Prostate gland (tissue), 2 donors: ENCODE measurements at regions not wholly inside any gene's neighbourhood (a gene's known extent, or its start where the extent isn't known, plus 50 kb on each side); places are given as distances from the start of the nearest gene placed in this dataset.

Experiments
- DNase-seq: peaks from one replicate; pipeline ENCODE4 v3.0.0-alpha.2; 2019; ENCODE audit warnings: low spot score
- H3K27ac ChIP-seq, 2 donors: fragments of 200-600 bp; sonication (generic); 2 replicates each; pipeline ENCODE4 v1.5.1; 2017 to 2019
- H3K27me3 ChIP-seq: fragments of 200-600 bp; sonication (generic); replicated peaks from 2 replicates; pipeline ENCODE4 v1.5.1; 2019; ENCODE audit not compliant: insufficient read depth
- H3K36me3 ChIP-seq, 2 donors: fragments of 200-600 bp; sonication (generic); 1 replicate in 1 of 2; 2 replicates in 1 of 2; pipeline versions ENCODE4 v1.5.1 to v1.8.1; 2017 to 2019
- H3K4me1 ChIP-seq: fragments of 200-600 bp; sonication (generic); replicated peaks from 2 replicates; pipeline ENCODE4 v1.5.1; 2019
- H3K4me3 ChIP-seq, 2 donors: fragments of 200-600 bp; sonication (generic); 2 replicates each; pipeline ENCODE4 v1.5.1; 2017 to 2019
- H3K9me3 ChIP-seq: fragments of 200-600 bp; sonication (generic); 2 replicates; pipeline ENCODE4 v1.5.1; 2017
- CTCF ChIP-seq, 4 experiments: fragments of 200-600 bp in 2 of 4; fragments of 450-650 bp in 2 of 4; sonication (generic) in 2 of 4; IDR thresholded peaks; 1 replicate in 3 of 4; 2 replicates in 1 of 4; pipeline ENCODE4 v1.5.1; 2016 to 2019; ENCODE audit warnings: antibody characterized with exemption in 4 of 4, mild to moderate bottlenecking in 2 of 4, moderate library complexity in 2 of 4
- POLR2A ChIP-seq: fragments of 450-650 bp; IDR thresholded peaks from one replicate; pipeline ENCODE4 v1.6.1; 2016; ENCODE audit warnings: antibody characterized with exemption, mild to moderate bottlenecking
- POLR2AphosphoS5 ChIP-seq: sonication (generic); formaldehyde crosslinking; IDR thresholded peaks from one replicate; pipeline ENCODE4 v1.6.1; 2017; ENCODE audit warnings: antibody characterized with exemption
- WGBS: methylation state at CpG from one replicate; pipeline ENCODE4 v1.1.5; 2018; 5-methylcytosine and 5-hydroxymethylcytosine counted together
- intact Hi-C: fragments of 100-400 bp; cut with DNase I; formaldehyde crosslinking; loops from one replicate; pipeline ENCODE4 v1.14.2; 2022

DNA sequence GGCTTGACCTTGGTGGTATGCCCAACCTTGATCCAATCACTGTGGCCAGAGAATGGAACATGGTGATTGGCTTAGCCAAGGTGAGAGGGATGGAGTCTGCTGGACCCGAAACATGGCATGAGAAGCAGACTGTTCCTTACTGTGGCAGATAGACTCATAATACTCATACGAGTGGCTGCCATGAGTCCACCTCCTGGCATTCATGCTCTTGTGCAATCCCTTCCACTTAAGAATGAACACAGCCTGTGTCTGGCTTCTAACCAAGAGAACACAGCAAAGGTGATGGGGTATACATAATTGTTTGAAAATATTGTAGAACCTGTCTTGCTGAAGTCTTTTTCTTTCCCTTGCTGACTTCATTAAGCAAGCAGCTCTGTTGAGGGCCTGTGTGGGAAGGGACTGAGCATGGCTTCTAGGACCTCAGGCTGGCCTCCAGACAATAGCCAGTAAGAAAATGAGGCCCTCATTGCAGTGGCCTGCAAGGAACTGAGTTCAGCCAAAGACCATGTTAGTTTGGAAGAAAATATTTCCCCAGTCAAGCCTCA lies 85.9 kb downstream of the ZNF281 start:
- no peaks in the 10 kb centered on the region for H3K36me3 ChIP-seq
- no peaks in the 10 kb centered on the region for H3K9me3 ChIP-seq
- intact Hi-C loops, result no loop called here
- TF ChIP-seq POLR2AphosphoS5 (no peak), CTCF (IDR thresholded peaks at IDR 0.05) (no peak), POLR2A (no peak)
- DNase-seq, result no peak
- 92% methylated on average over 2 of the region's 2 CpGs for WGBS
- H3K4me1 ChIP-seq, result no peaks in the 10 kb centered on the region
- H3K4me3 ChIP-seq, result no peak overlapping the region
- H3K27me3 ChIP-seq, result no peaks in the 10 kb centered on the region
- no peak overlapping the region for H3K27ac ChIP-seq

DNA sequence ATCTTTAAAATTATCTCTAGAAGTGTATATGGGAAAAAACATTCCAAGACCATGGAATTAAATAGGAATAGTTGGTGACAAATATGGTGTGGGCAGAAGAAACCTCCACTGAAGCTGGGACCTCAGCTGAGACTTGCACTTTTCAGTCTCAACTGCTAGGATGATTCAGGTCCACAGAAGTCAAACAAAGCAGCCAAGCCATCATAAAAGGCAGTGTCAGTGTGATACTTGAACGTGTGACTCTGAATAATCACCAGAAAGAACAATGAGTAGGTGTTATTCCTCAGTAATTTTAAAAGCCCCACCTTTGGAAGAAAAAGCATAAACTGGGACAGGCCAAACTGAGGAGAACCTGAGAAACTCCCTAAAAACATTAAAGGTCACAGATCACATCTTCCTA lies 90.7 kb downstream of the ZNF281 start:
- 50% methylated on average over 1 of the region's 1 CpG for WGBS
- no peak for DNase-seq
- Histone ChIP-seq H3K36me3 (no peaks in the 10 kb centered on the region), H3K27me3 (no peaks in the 10 kb centered on the region), H3K4me3 (no peak overlapping the region), H3K27ac (no peak overlapping the region), H3K9me3 (no peaks in the 10 kb centered on the region), H3K4me1 (no peaks in the 10 kb centered on the region)
- intact Hi-C loops, result no loop called here
- no peak for TF ChIP-seq POLR2AphosphoS5
- no peak for TF ChIP-seq CTCF (IDR thresholded peaks at IDR 0.05)
- TF ChIP-seq POLR2A, result no peak

DNA sequence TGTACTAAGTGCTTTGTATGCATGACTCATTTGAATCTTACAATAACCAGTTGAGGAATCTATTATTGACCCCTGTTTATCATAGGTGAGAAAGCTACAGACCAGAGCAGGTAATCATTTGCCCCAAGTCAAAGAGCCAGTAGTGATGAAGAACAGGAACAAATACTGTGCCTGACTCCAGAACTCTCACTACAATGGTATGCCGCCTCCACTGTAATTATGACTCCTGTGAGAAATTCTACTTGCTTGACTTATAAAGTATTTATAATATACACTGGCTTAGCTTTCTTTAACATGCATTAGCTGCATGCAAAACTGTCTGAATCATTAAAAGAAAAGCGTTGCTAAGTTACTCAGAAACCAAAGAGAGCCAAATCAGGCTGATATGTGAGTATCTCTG lies 92.6 kb downstream of the ZNF281 start:
- no peak overlapping the region for H3K4me3 ChIP-seq
- H3K4me1 ChIP-seq, result no peaks in the 10 kb centered on the region
- no peak overlapping the region for H3K27ac ChIP-seq
- no peak for DNase-seq
- H3K36me3 ChIP-seq, result no peaks in the 10 kb centered on the region
- H3K27me3 ChIP-seq, result no peaks in the 10 kb centered on the region
- TF ChIP-seq CTCF (IDR thresholded peaks at IDR 0.05), result no peak
- no peak for TF ChIP-seq POLR2A
- TF ChIP-seq POLR2AphosphoS5, result no peak
- intact Hi-C loops, result no loop called here
- 94% methylated on average over 2 of the region's 2 CpGs for WGBS
- H3K9me3 ChIP-seq, result no peaks in the 10 kb centered on the region

GRCh38 chr1:200316148-200316803 lies 93.6 kb downstream of the ZNF281 start:
- Histone ChIP-seq H3K9me3 (no peaks in the 10 kb centered on the region), H3K4me1 (no peaks in the 10 kb centered on the region), H3K36me3 (no peaks in the 10 kb centered on the region), H3K4me3 (no peak overlapping the region), H3K27me3 (no peaks in the 10 kb centered on the region), H3K27ac (no peak overlapping the region)
- intact Hi-C loops, result no loop called here
- no peak for DNase-seq
- TF ChIP-seq POLR2AphosphoS5 (no peak), CTCF (IDR thresholded peaks at IDR 0.05) (no peak)
- WGBS, result 42% methylated on average over 7 of the region's 7 CpGs

DNA sequence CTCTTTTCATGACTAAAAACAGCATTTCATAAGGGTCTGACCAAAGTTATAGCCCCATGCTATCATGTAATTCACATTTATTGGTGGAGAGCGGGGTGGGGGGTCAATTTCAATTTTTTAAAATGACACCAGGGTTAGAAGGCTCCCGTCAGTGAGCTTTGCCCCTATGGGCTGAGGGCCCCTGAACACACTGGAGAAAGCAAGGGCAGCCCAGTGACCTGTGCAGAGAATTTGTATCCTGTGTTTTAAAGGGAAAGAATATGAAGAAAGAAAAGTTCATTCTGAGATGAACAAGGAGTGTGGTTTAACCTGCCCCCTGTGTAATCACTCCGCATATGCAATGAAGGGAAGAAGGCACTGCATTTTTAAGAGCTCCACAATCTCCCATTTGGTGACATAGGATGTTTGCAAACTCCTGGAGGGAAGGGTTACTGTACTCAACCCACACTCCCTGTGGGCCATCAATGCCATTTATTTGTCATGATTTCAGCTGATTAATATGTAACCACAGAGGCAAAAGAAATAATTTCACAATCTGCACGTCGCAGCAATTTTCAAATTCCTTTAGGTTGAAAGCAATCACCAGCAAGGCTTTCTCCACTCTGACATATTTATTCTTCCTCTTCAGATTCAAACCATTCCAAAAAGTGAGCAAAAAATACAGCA lies 95.6 kb downstream of the ZNF281 start:
- WGBS, result 68% methylated on average over 5 of the region's 5 CpGs
- Histone ChIP-seq H3K27me3 (no peaks in the 10 kb centered on the region), H3K9me3 (no peaks in the 10 kb centered on the region), H3K27ac (no peak overlapping the region), H3K4me1 (no peaks in the 10 kb centered on the region), H3K4me3 (no peak overlapping the region), H3K36me3 (no peaks in the 10 kb centered on the region)
- intact Hi-C loops, result no loop called here
- no peak for DNase-seq
- TF ChIP-seq CTCF (IDR thresholded peaks at IDR 0.05) (no peak), POLR2AphosphoS5 (no peak), POLR2A (no peak)
